ENCODE measurements at regions not wholly inside any gene's neighbourhood (a gene's known extent, or its start where the extent isn't known, plus 50 kb on each side); places are given as distances from the start of the nearest gene placed in this dataset.

DNA sequence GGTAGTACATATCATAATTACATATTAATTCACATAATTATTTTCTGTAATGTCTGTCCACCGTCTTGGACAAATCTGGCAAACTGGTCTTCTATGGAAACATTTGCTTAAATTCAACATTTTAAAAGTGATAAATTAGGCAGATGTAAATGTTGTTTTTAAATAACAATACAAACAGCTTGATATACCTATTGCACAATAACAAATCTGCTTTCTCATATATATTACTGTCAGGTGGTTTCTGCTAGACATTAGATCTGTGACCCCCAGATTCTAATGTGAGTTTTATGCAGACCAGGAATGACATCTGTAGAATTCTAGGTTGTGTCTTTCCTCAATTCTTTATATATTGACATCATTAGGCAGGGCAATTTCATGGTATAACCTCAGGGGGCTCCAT is 173.3 kb downstream of the CCDC59 start:
- no peak overlapping the region for H3K9ac ChIP-seq (ENCODE audit: low read length)

DNA sequence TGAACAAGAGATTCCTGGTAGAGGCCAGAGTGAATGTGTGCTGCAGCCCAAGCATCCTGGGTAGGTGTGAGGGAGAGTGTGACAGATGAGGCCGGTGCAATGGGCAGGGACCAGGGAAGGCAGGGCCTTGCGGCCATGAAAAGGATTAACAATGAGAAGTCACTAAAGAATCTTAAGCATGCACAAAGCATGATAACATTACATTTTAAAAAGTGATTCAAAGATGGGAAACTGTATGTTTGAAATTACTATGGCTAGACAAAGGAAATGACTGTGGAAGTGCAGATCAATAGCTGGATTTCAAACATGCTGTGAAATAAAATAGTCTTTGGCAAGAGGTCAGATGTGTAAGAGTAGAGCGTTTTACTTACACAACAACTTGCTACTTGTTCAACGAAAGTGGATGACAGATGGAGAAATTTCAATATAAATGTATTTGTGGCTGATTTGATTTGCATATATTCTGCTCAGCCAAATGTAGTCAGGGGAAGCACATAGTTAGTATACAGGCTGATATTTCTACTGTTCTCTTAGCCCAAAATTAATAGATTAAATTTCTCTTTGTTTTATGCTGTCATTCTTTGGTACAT is 175.5 kb downstream of the CCDC59 start:
- H3K9me3 Mint-ChIP-seq (ENCODE audit: insufficient read depth), result peaks cover under 1% of the 10 kb centered on the region
- Histone ChIP-seq H4K20me1 (ENCODE audit: control insufficient read depth, insufficient read depth, low read length, poor library complexity, severe bottlenecking) (no peaks in the 10 kb centered on the region), H3K9ac (ENCODE audit: low read length) (no peak overlapping the region), H3K36me3 (replicated peaks in 1 of 2; ENCODE audit: control extremely low read depth in 1 of 2, control insufficient read depth in 1 of 2, extremely low read depth in 1 of 2, insufficient read depth in 2 of 2, low read length in 1 of 2) (no peaks in the 10 kb centered on the region), H3K4me2 (replicated peaks; ENCODE audit: low read depth, low read length, poor library complexity, severe bottlenecking) (no peak overlapping the region), H3K79me2 (ENCODE audit: control insufficient read depth, insufficient read depth, low read length) (no peaks in the 10 kb centered on the region), H3K27ac (ENCODE audit: low read length in 2 of 2) (no peak overlapping the region), H3K4me3 (ENCODE audit: control extremely low read depth in 1 of 5, extremely low read depth in 1 of 5, insufficient read depth in 1 of 5, low read depth in 2 of 5, low read length in 4 of 5) (no peak overlapping the region), H2AFZ (ENCODE audit: insufficient read depth, low read depth, low read length, poor library complexity, severe bottlenecking) (no peak overlapping the region), H3K9me3 (ENCODE audit: control extremely low read depth in 1 of 3, control insufficient read depth in 2 of 3, insufficient read depth in 1 of 3, low read length in 2 of 3) (peaks cover 0 to 3% (median 0%) of the 10 kb centered on the region in 3 donors), H3K4me1 (ENCODE audit: control insufficient read depth in 2 of 2, insufficient read depth in 2 of 2, low read length in 2 of 2) (no peaks in the 10 kb centered on the region), H3K27me3 (replicated peaks in 1 of 4; ENCODE audit: control extremely low read depth in 1 of 4, control insufficient read depth in 3 of 4, insufficient read depth in 4 of 4, low read length in 3 of 4) (no peaks in the 10 kb centered on the region)
- intact Hi-C loops (cut with micrococcal nuclease), result no loop called here
- no peak for TF ChIP-seq EZH2 (IDR thresholded peaks at IDR 0.05; ENCODE audit: borderline replicate concordance, insufficient read depth, low read depth, low read length, poor library complexity, severe bottlenecking)
- TF ChIP-seq, protein P1, sequence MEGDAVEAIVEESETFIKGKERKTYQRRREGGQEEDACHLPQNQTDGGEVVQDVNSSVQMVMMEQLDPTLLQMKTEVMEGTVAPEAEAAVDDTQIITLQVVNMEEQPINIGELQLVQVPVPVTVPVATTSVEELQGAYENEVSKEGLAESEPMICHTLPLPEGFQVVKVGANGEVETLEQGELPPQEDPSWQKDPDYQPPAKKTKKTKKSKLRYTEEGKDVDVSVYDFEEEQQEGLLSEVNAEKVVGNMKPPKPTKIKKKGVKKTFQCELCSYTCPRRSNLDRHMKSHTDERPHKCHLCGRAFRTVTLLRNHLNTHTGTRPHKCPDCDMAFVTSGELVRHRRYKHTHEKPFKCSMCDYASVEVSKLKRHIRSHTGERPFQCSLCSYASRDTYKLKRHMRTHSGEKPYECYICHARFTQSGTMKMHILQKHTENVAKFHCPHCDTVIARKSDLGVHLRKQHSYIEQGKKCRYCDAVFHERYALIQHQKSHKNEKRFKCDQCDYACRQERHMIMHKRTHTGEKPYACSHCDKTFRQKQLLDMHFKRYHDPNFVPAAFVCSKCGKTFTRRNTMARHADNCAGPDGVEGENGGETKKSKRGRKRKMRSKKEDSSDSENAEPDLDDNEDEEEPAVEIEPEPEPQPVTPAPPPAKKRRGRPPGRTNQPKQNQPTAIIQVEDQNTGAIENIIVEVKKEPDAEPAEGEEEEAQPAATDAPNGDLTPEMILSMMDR (IDR thresholded peaks at IDR 0.05), result no peak
- POLR2A ChIA-PET, result no interaction called here
- H3K27me3 Mint-ChIP-seq, result no peaks in the 10 kb centered on the region
- no peak overlapping the region for H3K4me3 Mint-ChIP-seq
- CTCF ChIA-PET, result no interaction called here
- DNase-seq, result no peak
- ATAC-seq (ENCODE audit: low read depth), result no peak
- H3K27ac Mint-ChIP-seq, result no peak overlapping the region
- WGBS (ENCODE audit: insufficient coverage), result no CpG with 5 or more reads among the region's 4 CpGs
- H3K4me1 Mint-ChIP-seq, result no peaks in the 10 kb centered on the region

More for the DNA sequence above, 173.3 kb downstream of the CCDC59 start:
- no peaks in the 10 kb centered on the region for H3K79me2 ChIP-seq (ENCODE audit: control insufficient read depth, insufficient read depth, low read length)
- peaks cover 3% of the 10 kb centered on the region for H3K9me3 Mint-ChIP-seq (ENCODE audit: insufficient read depth)
- no peaks in the 10 kb centered on the region for H3K36me3 ChIP-seq (replicated peaks in 1 of 2; ENCODE audit: control extremely low read depth in 1 of 2, control insufficient read depth in 1 of 2, extremely low read depth in 1 of 2, insufficient read depth in 2 of 2, low read length in 1 of 2)
- ATAC-seq (ENCODE audit: low read depth) (no peak), DNase-seq (no peak)
- no peak overlapping the region for H3K4me2 ChIP-seq (replicated peaks; ENCODE audit: low read depth, low read length, poor library complexity, severe bottlenecking)
- no peak overlapping the region for H3K27ac ChIP-seq (ENCODE audit: low read length in 2 of 2)
- no peak overlapping the region for H3K4me3 ChIP-seq (ENCODE audit: control extremely low read depth in 1 of 5, extremely low read depth in 1 of 5, insufficient read depth in 1 of 5, low read depth in 2 of 5, low read length in 4 of 5)
- TF ChIP-seq, protein P1 (IDR thresholded peaks at IDR 0.05), result no peak
- TF ChIP-seq EZH2 (IDR thresholded peaks at IDR 0.05; ENCODE audit: borderline replicate concordance, insufficient read depth, low read depth, low read length, poor library complexity, severe bottlenecking), result no peak
- no peaks in the 10 kb centered on the region for H3K27me3 Mint-ChIP-seq
- no peaks in the 10 kb centered on the region for H3K27me3 ChIP-seq (replicated peaks in 1 of 4; ENCODE audit: control extremely low read depth in 1 of 4, control insufficient read depth in 3 of 4, insufficient read depth in 4 of 4, low read length in 3 of 4)
- no peak overlapping the region for H3K27ac Mint-ChIP-seq
- H2AFZ ChIP-seq (ENCODE audit: insufficient read depth, low read depth, low read length, poor library complexity, severe bottlenecking), result no peak overlapping the region
- intact Hi-C loops (cut with micrococcal nuclease), result no loop called here
- no CpG with 5 or more reads among the region's 1 CpG for WGBS (ENCODE audit: insufficient coverage)
- H4K20me1 ChIP-seq (ENCODE audit: control insufficient read depth, insufficient read depth, low read length, poor library complexity, severe bottlenecking), result no peaks in the 10 kb centered on the region
- H3K4me1 ChIP-seq (ENCODE audit: control insufficient read depth in 2 of 2, insufficient read depth in 2 of 2, low read length in 2 of 2), result no peaks in the 10 kb centered on the region
- POLR2A ChIA-PET, result no interaction called here
- H3K4me3 Mint-ChIP-seq, result no peak overlapping the region
- CTCF ChIA-PET, result no interaction called here
- peaks cover 0 to 6% (median 0%) of the 10 kb centered on the region in 3 donors for H3K9me3 ChIP-seq (ENCODE audit: control extremely low read depth in 1 of 3, control insufficient read depth in 2 of 3, insufficient read depth in 1 of 3, low read length in 2 of 3)
- H3K4me1 Mint-ChIP-seq, result no peaks in the 10 kb centered on the region
